AG04449 (cell line): ENCODE measurements at regions not wholly inside any gene's neighbourhood (a gene's known extent, or its start where the extent isn't known, plus 50 kb on each side); places are given as distances from the start of the nearest gene placed in this dataset.

Experiments
- CTCF ChIA-PET: fragments of 350-600 bp; formaldehyde crosslinking; extraction: SDS; loops from one replicate; lab custom pipeline; 2021; ENCODE audit warnings: antibody characterized with exemption; lab: Yijun Ruan, JAX
- POLR2A ChIA-PET: fragments of 400-600, 350-600 bp; formaldehyde crosslinking; extraction: SDS; loops from one replicate; lab custom pipeline; 2020; ENCODE audit warnings: antibody characterized with exemption, inconsistent platforms; lab: Yijun Ruan, JAX
- DNase-seq: peaks from one replicate; pipeline ENCODE4 v3.0.0-alpha.2; 2010; ENCODE audit warnings: low read depth, low spot score
- H3K4me3 ChIP-seq: 2 replicates; pipeline ENCODE4 v1.5.1; 2011; ENCODE audit warnings: low read depth, mild to moderate bottlenecking, control low read depth, low read length
- TF ChIP-seq, protein P1 (sequence below): IDR thresholded peaks from one replicate; pipeline ENCODE4 v1.5.1; 2011; ENCODE audit warnings: mild to moderate bottlenecking, moderate library complexity, low read length, control low read depth, inconsistent platforms; ENCODE audit not compliant: insufficient read depth; ENCODE audit errors: missing control alignments

DNA sequence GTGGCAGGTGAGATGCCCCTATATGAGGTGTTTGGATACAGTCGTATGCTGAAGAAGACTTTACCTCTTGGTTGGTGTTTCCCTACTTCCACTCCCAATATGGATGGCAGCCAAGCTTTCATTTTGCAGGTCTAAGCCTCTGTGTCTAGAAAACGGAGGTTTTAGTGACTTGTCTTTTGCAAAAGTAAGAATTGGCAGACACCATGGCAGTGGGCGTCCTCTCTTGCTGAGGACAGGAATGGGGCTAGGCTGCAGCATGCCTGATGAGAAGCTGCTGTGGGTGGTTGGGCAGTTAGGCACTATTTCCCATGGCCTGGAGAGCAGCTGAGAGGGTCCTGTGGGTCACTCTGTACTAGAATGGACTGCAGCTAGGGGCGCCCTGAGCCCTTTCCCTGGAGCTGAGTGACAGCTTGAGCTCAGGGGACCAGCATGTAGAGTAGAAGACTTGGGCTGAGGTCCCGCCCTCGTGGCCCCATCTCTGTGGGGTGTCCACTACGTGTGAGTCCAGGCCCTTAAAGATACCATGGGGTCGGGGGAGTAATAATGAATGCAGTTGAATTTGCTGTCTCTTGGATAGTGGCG is 127.4 kb downstream of the CDH26 start:
- CTCF ChIA-PET: interaction anchor here (0.7 kb wide), 1 partner anchor 178 kb away, joined by 3 read pairs; no protein-coding TSS in a partner anchor
- DNase-seq: no peak
- no peak overlapping the region for H3K4me3 ChIP-seq
- TF ChIP-seq, protein P1, sequence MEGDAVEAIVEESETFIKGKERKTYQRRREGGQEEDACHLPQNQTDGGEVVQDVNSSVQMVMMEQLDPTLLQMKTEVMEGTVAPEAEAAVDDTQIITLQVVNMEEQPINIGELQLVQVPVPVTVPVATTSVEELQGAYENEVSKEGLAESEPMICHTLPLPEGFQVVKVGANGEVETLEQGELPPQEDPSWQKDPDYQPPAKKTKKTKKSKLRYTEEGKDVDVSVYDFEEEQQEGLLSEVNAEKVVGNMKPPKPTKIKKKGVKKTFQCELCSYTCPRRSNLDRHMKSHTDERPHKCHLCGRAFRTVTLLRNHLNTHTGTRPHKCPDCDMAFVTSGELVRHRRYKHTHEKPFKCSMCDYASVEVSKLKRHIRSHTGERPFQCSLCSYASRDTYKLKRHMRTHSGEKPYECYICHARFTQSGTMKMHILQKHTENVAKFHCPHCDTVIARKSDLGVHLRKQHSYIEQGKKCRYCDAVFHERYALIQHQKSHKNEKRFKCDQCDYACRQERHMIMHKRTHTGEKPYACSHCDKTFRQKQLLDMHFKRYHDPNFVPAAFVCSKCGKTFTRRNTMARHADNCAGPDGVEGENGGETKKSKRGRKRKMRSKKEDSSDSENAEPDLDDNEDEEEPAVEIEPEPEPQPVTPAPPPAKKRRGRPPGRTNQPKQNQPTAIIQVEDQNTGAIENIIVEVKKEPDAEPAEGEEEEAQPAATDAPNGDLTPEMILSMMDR: no peak
- POLR2A ChIA-PET: no interaction called here

DNA sequence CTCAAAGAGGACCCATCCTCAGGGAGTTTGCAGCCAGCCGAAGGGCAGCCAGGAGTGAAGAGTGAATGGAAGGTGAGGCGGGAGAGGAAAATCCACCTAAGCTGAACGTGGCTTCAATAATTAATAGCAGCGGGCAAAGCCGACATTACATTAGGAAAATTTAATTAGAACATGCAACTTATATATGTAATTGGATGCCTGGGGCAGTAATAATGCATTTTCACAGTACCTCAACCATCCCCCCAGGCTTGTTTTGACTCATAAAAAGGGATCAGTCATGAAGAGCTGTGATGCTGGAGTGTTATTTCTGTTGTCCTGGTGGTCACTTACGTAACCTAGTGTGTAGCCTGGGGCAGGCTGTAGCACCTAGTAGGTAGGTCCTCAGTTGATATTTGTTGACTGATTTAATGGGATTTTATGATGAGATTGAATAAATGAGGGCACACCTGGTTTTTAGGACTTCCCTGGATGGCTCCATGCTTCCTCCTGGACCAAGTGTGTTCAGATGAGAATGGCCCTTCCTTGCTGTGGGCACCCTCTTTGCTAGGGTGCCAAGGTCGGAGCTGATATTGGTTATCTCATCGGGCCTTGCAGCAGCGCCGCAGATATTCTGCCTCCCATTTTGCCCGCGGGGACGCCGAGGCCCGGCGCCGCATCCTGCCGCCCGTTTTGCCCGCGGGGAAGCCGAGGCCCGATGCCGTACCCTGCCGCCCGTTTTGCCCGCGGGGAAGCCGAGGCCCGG is 128.8 kb downstream of the CDH26 start:
- TF ChIP-seq, protein P1: no peak
- ChIA-PET CTCF (interaction anchor here (1.0 to 2.6 kb wide), 2 partner anchors 30 to 124 kb away, joined by 4 to 7 read pairs; no protein-coding TSS in a partner anchor), POLR2A (no interaction called here)
- no peak for DNase-seq
- peak overlapping the region; percentile 23 for H3K4me3 ChIP-seq

DNA sequence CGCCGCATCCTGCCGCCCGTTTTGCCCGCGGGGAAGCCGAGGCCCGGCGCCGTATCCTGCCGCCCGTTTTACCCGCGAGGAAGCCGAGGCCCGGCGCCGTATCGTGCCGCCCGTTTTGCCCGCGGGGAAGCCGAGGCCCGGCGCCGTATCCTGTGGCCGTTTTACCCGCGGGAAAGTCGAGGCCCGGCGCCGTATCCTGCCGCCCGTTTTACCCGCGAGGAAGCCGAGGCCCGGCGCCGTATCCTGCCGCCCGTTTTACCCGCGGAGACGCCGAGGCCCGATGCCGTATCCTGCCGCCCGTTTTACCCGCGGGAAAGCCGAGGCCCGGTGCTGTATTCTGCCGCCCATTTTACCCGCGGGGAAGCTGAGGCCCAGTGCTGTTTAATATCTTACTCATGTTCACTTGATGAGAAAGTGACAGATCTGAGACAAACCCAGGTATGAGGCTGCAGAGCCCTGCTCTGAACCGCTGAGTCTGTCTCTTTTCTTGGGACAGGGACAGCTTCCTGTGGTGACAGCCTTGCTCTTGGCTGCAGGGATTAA is 129.4 kb downstream of the CDH26 start:
- POLR2A ChIA-PET: interaction anchor here (0.7 kb wide), 1 partner anchor 25 kb away, joined by 4 read pairs; no protein-coding TSS in a partner anchor
- CTCF ChIA-PET: interaction anchor here (1.0 to 2.6 kb wide), 2 partner anchors 31 to 123 kb away, joined by 4 to 7 read pairs; no protein-coding TSS in a partner anchor
- no peak for DNase-seq
- peak overlapping the region; percentile 12; the same call in 1 of the 2 replicates for H3K4me3 ChIP-seq
- TF ChIP-seq, protein P1: no peak

DNA sequence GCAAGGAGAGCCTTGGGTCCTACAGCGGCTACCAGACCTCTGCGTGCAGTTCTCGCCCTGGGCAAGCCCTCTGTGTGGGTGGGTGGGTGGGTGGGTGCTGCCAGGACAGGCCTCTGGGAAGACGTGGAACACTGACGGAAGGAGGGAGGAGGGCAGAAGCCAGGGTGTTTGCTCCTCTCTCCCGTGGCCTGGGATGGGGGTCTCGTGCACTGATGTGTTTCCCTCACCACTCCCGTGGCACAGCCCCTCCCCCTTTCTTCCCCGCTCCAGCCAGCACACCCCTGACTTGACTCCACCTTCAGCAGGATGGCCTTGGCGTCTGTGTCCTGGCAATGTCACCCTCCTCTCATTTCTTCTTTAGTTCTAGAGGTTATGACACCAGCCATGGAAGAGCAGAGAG is 130.0 kb downstream of the CDH26 start:
- DNase-seq: no peak
- no peak overlapping the region for H3K4me3 ChIP-seq

DNA sequence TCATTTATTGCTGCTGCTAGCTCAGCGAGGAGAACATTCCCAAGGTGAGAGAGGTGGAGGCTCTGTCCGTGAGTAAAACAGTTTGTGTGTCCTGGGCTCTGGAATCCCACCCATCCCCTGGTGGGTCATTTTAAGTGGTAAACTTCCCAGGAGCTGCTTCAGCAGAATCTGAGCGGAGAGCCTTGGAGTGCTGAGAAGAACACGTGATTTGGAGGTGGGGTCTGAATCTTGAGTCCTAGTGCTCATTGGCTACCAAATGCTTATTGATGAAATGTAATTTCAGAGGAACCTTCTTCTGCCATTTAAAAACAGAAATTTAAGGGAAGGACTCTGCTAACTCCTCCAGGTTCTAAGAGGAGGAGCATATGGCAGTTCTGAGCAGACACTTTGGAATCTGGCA is 132.4 kb downstream of the CDH26 start:
- DNase-seq: no peak
- TF ChIP-seq, protein P1: no peak
- POLR2A ChIA-PET: no interaction called here
- CTCF ChIA-PET: interaction anchor here (1.1 kb wide), 1 partner anchor 15 kb away, joined by 3 read pairs; no protein-coding TSS in a partner anchor
- no peak overlapping the region for H3K4me3 ChIP-seq

More for the DNA sequence above, 130.0 kb downstream of the CDH26 start:
- TF ChIP-seq, protein P1: no peak
- ChIA-PET POLR2A (interaction anchor here (0.7 kb wide), 1 partner anchor 25 kb away, joined by 4 read pairs; no protein-coding TSS in a partner anchor), CTCF (interaction anchor here (2.6 kb wide), 1 partner anchor 123 kb away, joined by 7 read pairs; no protein-coding TSS in a partner anchor)
